GM19043 (cell line): ENCODE measurements at regions not wholly inside any gene's neighbourhood (a gene's known extent, or its start where the extent isn't known, plus 50 kb on each side); places are given as distances from the start of the nearest gene placed in this dataset.

Experiments
- ATAC-seq: cut with Tn5 transposase; IDR thresholded peaks from one replicate; pipeline ENCODE4 v1.9.1; 2021; ENCODE audit warnings: low read depth; ENCODE audit not compliant: unreplicated experiment

GRCh38 chr14:85357120-85357519 is 172.8 kb upstream of the FLRT2 start:
- no peak for ATAC-seq

GRCh38 chr14:85358136-85358785 is 171.7 kb upstream of the FLRT2 start:
- ATAC-seq = no peak

- ATAC-seq = no peak
Observed at GRCh38 chr14:85359505-85359904, 170.4 kb upstream of the FLRT2 start.

- no peak for ATAC-seq
Observed at GRCh38 chr14:85363358-85363757, 166.6 kb upstream of the FLRT2 start.

- ATAC-seq = no peak
Observed at GRCh38 chr14:85366226-85366625, 163.7 kb upstream of the FLRT2 start.

GRCh38 chr14:85380881-85381280 is 149.1 kb upstream of the FLRT2 start:
- ATAC-seq = no peak

- no peak for ATAC-seq
Observed at GRCh38 chr14:85382341-85382740, 147.6 kb upstream of the FLRT2 start.

GRCh38 chr14:85387181-85387580 is 142.8 kb upstream of the FLRT2 start:
- no peak for ATAC-seq

GRCh38 chr14:85390236-85390635 is 139.7 kb upstream of the FLRT2 start:
- ATAC-seq = no peak

GRCh38 chr14:85391455-85391854 is 138.5 kb upstream of the FLRT2 start:
- ATAC-seq = no peak

GRCh38 chr14:85391892-85392291 is 138.1 kb upstream of the FLRT2 start:
- ATAC-seq = no peak

- no peak for ATAC-seq
Observed at GRCh38 chr14:85399186-85399585, 130.8 kb upstream of the FLRT2 start.

- no peak for ATAC-seq
Observed at GRCh38 chr14:85400678-85401077, 129.3 kb upstream of the FLRT2 start.

- ATAC-seq = no peak
Observed at GRCh38 chr14:85401384-85401783, 128.6 kb upstream of the FLRT2 start.

- ATAC-seq = no peak
Observed at GRCh38 chr14:85402569-85403162, 127.3 kb upstream of the FLRT2 start.

- ATAC-seq = no peak
Observed at GRCh38 chr14:85409481-85410210, 120.3 kb upstream of the FLRT2 start.

GRCh38 chr14:85412756-85413155 is 117.2 kb upstream of the FLRT2 start:
- no peak for ATAC-seq

- ATAC-seq = no peak
Observed at GRCh38 chr14:85413836-85414526, 116.0 kb upstream of the FLRT2 start.

- no peak for ATAC-seq
Observed at GRCh38 chr14:85415015-85415712, 114.8 kb upstream of the FLRT2 start.

GRCh38 chr14:85416771-85417170 is 113.2 kb upstream of the FLRT2 start:
- no peak for ATAC-seq

- no peak for ATAC-seq
Observed at GRCh38 chr14:85417396-85417795, 112.5 kb upstream of the FLRT2 start.
